GM19025 (cell line): ENCODE measurements at regions not wholly inside any gene's neighbourhood (a gene's known extent, or its start where the extent isn't known, plus 50 kb on each side); places are given as distances from the start of the nearest gene placed in this dataset.
"Not testable (repeated sequence)": the region's sequence is repeated elsewhere in the genome, so short reads cannot be mapped to it uniquely, and the experiment has no call there.

Source experiments
- ATAC-seq: cut with Tn5 transposase; IDR thresholded peaks from one replicate; pipeline ENCODE4 v1.9.1; 2021; ENCODE audit warnings: mild to moderate bottlenecking, low read depth, moderate library complexity; ENCODE audit not compliant: unreplicated experiment

DNA sequence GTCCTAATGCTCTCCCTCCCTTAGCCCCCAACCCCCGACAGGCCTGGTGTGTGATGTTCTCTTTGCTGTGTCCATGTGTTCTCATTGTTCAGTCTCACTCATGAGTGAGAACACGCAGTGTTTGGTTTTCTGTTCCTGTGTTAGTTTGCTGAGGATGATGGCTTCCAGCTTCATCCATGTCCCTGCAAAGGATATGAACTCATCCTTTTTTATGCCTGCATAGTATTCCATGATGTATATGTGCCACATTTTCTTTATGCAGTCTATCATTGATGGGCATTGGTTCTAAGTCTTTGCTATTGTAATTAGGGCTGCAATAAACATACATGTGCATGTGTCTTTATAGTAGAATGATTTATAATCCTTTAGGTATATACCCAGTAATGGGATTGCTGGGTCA is 184.7 kb upstream of the AHR start:
- ATAC-seq, result not testable (repeated sequence)

DNA sequence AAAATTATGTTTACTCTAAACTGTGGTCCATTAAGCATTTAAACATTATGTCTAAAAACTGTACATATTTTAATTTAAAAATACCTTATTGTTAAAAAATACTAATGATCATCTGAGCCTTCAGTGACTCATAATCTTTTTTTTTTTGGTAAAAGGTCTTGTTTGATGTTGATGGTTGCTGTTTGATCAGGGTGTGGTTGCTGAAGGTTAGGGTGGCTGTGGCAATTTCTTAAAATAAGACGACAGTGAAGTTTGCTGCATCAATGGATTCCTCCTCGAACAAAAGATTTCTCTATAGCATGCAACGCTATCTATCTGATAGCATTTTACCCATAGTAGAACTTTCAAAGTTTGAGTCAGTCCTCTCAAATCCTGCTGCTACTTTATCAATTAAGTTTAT is 180.0 kb upstream of the AHR start:
- no peak for ATAC-seq

DNA sequence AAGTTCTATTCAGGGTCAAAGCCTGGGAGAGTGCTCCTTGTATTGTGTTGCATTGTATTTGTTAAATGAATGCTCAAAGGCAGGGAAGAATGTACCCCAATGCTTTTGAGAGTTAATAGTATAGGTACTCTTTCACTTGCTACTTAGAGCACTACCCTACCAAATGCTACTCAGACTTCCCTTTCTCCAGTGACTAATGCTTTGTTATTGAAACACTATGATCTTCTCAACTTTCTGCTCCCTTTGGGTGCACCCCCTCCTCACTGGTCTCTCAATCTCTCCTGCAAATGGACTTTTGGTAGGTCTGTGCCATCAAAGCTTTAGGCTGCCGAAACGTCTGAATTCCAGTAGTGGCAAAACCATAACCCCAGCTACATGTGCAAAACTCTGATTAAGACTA is 177.7 kb upstream of the AHR start:
- ATAC-seq, result no peak

DNA sequence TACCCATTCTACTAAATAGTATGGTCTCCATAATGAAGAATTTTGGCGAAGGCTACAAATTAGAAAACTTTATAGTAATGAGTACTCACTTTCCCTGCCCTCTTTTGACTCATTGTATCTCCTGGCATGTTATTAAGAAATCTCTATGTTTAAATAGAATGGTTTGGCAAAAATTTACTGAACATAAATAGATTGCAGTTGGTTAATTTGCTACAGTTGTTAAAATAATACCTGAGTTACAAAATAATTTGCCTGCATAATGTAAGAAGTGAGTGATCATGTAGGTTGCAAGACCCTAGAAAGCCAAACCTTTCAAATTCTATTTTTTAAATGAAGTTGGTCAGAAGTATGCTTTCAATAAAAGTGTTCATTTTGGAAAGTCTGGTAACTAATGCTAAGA is 176.8 kb upstream of the AHR start:
- ATAC-seq, result no peak

DNA sequence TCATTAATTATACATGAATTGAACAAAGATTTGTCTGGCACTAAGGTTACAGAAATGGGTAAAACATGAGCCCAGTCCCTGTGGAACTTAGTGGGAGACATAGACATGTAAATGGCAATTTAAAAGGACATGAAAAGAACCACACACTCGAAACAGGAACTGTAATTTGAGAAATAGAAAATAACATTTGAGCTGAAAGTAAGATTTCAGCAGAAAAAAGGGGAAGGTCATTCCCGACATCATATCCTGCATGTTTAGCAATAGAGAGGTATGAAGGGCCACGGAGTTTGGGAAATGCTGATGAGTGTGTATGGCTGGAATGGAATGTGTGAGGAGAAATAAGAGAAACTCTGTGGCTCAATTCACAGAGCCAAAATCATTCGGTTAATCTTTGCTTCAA is 175.4 kb upstream of the AHR start:
- ATAC-seq, result no peak

DNA sequence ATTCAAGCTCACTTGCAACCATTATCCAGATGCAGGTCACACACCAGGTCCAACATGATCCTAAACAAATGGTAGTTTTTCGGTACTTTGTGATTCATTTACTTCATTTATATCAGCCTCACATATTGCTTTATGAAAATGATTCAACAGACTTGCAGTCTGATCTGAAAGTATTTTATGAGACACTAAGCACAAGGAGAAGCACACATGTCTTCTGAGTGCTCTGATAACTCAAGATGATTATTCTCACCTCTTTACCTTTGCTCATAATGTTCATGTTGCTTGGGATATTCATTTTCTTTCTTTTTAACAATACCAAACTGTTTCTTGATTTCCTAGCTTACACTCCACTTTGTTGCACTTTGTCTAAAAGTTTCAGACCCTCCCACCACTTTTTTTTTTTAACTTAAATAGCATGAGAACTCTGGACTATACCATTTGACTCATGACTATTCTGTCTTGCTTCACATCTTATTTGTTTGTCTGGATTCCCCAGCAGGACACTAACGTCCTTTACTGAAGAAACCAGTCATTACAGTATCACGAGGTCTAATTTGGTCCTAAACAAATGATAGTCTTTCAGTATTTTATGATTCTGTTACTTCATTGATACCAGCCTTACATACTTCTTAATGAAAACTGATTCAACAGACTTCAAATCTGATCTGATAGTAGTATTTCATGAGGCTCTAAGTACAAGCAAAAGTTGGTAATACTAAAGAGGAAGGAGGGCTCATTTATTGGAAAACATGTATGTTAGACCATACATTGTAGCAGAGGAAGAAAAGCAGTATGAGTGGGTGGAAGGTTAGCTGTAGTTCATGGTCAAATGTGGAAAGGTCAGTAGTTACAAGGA is 171.8 kb upstream of the AHR start:
- ATAC-seq, result peak; percentile 75

DNA sequence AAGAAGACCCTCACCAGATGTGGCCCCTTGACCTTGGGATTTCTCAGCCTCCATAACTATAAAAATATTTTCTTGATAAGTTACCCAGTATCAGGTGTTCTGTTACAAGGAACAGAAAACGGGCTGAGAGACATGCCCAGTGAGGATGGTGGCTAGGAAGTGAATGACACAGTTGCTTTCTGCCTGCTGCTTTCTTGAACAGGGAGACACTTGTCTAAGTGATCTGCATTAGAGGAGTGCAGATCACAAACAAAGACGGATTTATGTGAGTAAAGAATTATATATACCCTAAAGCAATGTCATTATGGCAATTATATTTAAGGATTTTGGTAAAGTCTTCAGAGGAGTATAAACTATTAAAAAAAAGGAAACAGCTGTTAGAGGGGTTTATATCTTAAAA is 169.2 kb upstream of the AHR start:
- ATAC-seq, result no peak

DNA sequence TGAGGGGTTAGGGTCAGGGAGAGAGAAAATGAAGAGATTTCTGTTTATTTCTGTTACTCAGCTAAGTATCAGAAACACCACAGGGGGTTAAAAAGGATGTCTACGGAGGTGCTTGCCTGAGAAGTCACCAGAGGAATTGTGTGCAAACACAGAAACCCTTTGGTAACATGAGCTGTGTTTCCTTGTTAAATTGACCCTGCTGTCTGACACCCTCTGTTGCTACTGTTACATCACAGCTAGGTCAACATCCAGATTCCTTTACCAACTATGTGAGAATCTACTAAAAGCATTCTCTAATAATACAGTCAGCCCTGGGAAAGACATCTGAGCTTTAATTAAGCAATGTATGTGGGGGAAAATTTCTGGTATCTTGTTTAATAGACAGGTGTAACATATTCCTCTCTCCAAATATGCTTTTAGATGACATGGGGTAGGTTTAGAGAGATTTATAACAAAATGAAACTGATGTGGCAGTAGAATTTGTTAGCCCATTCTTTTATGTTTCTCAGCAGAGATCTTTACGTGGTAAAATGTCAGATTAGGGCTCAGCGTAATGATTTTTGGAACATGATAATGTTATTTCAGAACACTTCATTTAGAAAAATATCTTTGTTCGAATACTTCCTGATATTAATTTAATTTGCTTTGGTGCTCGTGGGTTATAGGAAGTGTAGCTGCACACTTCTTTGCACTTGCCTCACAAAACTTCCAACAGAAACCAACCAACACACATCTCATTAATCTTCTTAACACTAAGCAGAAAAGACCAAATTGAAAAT is 168.0 kb upstream of the AHR start:
- ATAC-seq, result no peak

DNA sequence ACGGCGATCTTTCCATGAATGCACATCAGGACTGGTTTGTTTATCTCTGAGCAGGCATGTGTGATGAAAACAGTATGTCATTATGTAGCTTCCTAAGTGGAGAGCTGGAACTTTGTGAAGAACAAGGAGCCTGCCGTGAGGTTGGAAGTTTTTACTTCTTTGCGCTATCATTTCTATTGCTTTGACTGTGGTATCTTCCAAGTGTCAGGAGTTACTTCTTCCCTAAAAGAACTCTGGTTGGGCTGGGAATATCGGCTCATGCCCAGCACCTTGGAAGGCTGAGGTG is 167.4 kb upstream of the AHR start:
- no peak for ATAC-seq

DNA sequence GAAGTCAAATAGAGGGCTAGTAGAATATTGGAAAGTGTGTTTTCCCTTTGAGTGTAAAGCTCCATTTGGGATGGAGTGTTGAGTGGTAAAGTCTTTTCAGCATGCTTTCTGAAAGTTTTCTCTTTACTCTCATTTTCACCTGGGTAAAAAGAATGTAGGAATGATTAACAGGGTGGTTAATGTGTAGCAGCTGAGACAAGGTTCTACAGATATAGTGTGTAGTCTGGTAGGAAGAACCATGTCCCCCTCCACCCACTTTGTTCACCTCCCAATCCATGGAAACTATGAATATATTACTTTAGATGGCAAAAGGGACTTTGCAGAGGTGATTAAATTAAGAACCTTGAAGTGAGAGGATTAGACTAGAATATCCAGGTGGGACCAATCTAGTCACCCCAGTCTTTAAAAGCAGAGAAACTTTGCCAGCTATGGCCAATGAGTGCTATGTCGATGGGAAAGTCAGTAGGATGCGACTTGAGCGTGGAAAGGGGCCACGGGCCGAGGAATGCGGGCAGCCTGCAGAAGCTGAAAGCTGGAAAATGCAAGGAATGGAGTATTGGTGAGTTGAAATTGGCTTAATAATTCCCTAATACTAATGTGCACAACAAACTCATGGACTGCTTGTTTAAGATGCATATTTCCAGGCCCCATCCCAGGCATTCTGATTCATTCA is 166.3 kb upstream of the AHR start:
- peak; percentile 54 for ATAC-seq

DNA sequence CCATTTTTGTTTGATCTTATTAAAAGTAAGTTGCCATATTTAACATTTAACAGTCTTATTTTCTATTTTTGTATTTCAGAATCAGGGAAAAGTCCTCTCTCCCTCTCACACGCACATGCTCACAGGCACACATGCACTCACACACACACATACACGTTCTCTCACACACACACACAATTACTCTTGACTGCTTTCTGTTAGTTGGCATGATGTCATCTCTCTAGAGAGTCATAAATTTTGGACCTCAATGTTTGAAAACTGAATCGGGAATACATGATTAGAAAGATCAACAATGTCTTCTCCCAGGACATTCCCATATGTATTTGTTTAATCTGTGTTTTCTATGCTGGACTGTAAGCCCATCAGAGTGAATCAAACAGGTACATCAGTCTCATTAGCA is 165.7 kb upstream of the AHR start:
- ATAC-seq, result no peak

DNA sequence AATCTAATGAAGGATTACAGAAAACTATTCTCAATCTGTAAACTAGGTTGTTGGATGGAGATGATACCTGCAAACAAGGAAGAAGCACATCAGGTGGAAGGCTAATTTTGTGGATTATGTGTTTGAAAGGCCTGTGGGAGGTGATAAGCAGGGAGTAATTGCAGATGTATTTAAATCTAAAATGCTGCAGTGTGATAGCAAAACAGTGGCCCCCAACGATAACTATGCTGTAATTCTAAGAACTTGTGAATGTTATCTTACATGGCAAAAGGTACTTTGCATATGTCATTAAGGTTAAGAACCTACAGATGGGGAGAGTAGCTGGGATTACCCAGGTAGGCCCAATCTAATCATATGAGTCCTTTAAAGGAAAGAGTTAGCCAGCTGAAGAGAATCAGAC is 164.5 kb upstream of the AHR start:
- no peak for ATAC-seq

DNA sequence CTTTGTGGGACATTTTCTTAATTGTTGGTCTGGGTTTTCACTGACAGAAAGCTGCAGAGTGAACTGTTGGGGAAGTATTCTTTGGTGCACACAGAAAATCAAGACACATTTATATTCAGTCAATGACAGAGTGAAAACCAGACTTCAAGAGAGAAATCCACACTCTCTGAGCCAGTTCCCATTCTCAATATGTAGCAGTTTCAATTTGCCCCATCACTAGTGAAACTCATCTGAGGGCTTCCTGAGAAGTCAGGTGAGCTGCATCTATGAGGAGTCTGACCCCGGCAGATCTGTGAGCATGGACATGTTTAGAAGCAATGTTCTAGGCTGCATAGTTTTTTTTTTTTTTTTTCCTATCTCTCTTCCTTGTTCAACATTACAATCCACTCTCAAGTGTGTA is 163.7 kb upstream of the AHR start:
- ATAC-seq, result peak; percentile 78

DNA sequence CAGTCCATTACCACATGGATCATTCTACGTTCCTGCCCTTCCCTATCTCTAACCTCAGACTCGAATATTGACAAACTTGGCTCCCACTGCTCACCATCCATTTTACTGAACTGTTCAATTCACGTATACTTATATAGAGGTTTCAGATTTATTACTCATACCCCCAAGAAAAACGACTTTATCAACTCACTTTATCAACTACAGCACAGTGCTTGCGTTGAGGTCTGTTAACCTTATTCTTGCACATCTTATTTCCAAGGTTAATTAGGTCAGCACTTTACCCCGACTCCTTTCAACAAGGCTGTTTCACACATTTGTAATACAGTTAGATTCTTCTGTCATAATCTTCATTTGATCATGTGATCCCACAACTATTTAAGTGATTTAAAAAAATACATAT is 162.3 kb upstream of the AHR start:
- ATAC-seq, result no peak

DNA sequence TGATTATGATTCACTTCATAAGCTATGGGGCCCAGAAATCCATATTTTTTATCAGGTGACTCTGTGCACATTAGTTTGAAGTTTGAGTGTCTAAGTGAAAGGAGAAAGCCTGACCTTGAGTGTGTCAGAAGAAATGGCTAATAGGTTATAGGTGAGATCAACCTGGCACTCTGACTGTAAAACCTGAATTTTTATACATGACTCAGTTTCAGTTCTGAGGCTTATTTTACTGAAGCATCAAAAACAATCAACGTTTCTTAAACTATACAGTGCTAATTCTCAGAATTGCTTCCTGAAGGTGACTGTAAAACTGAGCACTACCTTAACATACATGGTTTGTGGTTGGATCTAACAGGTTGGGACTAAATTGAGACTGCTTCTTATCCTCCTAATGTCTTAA is 159.4 kb upstream of the AHR start:
- ATAC-seq, result no peak

DNA sequence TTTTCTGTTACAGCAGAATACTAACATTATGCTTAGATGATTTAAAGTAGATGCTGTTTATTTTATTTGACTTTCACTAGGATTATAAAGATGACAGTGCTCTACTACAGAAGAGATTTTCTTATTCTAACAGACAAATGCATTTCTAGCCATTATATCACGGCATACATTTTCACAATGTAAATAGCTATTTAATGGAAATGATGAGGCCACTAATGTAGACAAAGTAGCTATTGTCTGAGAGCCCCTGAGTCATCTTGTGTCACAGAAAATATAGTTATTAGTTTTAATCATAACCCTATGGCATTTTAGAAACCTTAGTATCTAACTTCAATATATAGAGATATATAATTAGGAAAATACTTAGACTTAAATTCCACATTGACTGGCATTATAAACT is 158.0 kb upstream of the AHR start:
- no peak for ATAC-seq

DNA sequence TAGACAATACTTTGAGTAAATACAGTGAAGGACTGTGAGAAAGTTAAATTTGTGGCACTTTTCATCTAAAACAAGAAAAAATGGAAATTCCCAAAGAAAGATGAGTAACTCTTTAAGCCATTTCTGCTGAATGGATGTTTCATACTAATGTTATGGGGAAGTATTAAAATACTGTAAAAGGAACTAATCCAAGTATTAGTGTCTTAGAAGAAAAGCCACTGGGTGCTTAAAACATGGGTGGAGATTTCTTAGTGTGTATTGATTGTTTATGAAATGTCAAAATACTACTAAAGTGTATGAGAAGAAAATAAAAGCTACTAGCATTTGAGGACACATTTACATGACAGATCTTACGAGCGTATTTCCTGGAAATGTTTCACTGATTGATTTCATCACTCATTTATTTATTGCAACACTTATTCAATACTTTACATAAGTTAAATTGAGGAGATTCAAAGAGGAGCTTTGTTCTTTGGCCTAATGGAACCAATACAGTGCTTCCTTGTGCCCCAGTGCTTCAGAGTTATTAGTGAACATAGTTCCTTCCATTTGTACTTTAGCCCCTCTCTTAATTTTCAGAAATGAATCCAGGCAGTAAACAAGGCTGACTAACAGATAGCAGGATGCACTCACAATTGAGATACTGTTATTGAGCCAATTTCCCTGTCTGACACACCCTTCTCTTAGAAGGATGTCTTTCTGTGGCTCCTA is 155.5 kb upstream of the AHR start:
- ATAC-seq, result no peak

DNA sequence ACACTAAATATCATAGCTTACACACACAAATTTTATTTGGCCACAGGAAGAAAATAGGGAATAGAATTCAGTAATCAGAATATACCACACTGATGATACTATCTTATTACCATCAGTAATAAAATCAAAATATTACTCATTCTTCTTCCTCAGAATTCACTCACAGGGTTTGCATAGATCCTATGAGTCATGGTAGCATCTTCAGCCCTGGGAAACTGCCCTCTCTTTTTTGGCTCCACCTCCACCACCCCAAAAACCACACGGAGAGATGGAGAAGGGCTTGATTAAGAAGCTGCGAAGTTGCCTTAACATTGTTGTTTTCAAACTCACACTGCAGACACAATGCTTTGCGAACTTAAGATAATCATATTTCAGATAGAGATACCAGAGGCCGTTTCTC is 154.1 kb upstream of the AHR start:
- no peak for ATAC-seq

DNA sequence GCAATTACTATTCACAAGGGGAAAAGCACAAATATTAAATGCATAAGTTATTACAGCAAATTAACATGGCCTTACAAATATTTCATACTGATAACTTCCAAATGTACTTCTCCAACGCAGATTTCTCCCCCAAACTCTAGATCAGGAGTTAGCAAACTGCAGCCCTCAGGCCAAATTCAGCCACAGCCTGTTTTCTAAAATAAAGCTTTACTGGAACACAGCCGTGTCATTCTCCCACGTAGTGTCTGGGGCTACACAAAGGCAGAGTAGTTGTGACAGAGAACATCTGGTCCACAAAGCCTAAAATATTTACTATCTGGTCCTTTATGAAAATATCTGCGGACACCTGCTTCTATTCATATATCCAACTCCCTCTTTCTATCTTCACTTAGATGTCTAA is 151.8 kb upstream of the AHR start:
- ATAC-seq, result no peak

DNA sequence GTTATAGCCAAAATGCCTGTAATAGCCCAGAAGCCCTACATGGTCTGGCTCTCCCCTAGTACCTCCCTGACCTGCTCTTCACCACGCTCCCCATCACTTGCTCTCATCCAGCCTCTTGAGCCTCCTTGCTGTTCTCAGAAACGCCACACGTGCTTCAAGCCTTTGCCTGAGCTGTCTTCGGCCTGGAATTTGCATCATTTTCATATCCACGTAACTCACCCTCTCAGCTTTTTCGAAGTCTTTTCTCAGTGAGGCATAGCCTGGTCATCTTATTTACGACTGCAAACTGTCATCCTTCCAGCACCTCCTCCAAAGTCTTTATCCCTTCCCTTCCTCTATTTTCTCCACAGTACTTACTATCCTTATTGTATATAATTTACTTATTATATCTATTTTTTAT is 151.0 kb upstream of the AHR start:
- ATAC-seq, result no peak

DNA sequence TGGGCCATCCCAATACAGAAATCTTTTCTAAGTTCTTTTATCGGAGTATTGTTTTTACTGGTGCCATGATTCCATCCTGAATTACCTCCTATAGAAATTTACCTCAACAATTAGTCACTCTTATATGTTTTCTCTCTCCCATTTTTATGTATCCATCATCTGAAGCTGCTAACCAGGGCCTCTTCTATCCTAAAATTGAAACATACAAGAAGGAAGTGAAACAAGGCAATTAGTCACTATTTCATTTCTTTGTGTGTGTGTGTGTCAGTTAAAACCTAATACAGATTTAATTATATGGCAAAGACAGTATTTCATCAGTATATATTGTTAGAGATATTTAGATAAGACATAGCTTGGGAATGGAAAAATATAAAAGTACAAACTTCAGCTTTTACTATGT is 148.4 kb upstream of the AHR start:
- ATAC-seq, result peak; percentile 44
